Esophagus squamous epithelium (tissue), 4 donors: ENCODE measurements at regions not wholly inside any gene's neighbourhood (a gene's known extent, or its start where the extent isn't known, plus 50 kb on each side); places are given as distances from the start of the nearest gene placed in this dataset.

Source experiments
- POLR2A ChIP-seq, 4 donors: fragments of 450-650 bp; IDR thresholded peaks; one replicate each; pipeline ENCODE4 v1.6.1; 2017; ENCODE audit warnings: antibody characterized with exemption in 4 of 4, mild to moderate bottlenecking in 4 of 4, moderate library complexity in 3 of 4
- TF ChIP-seq, protein P1 (sequence below), 6 experiments: fragments of 450-650 bp in 4 of 6; fragments of 200-600 bp in 2 of 6; sonication (generic) in 2 of 6; IDR thresholded peaks; one replicate each; pipeline ENCODE4 v1.5.1; 2016 to 2019; ENCODE audit warnings: antibody characterized with exemption in 6 of 6, mild to moderate bottlenecking in 4 of 6, moderate library complexity in 4 of 6

DNA sequence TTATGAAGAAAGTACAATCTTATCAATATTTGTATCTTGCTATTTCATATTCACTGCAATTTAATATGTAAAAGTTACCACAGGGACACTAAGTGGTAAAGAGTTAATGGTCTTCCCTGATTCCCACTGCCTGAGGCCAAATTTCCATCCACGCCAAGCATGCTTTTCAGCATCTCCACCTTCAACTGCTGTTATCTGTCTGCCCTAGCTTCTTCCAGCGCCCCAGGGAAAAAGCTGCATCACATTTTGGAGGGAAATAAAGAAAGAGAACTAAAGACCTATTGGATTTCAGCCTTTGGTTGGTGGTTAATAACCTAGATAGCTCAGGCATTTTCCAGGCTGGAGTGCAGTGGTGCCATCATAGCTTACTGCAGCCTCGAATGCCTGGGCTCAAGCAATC is 61.3 kb upstream of the NKX2-2 start:
- TF ChIP-seq, protein P1, sequence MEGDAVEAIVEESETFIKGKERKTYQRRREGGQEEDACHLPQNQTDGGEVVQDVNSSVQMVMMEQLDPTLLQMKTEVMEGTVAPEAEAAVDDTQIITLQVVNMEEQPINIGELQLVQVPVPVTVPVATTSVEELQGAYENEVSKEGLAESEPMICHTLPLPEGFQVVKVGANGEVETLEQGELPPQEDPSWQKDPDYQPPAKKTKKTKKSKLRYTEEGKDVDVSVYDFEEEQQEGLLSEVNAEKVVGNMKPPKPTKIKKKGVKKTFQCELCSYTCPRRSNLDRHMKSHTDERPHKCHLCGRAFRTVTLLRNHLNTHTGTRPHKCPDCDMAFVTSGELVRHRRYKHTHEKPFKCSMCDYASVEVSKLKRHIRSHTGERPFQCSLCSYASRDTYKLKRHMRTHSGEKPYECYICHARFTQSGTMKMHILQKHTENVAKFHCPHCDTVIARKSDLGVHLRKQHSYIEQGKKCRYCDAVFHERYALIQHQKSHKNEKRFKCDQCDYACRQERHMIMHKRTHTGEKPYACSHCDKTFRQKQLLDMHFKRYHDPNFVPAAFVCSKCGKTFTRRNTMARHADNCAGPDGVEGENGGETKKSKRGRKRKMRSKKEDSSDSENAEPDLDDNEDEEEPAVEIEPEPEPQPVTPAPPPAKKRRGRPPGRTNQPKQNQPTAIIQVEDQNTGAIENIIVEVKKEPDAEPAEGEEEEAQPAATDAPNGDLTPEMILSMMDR (IDR thresholded peaks at IDR 0.05), result no peak
- no peak for TF ChIP-seq POLR2A (IDR thresholded peaks at IDR 0.05)
